Endothelial cell of umbilical vein (primary cell): ENCODE measurements at regions not wholly inside any gene's neighbourhood (a gene's known extent, or its start where the extent isn't known, plus 50 kb on each side); places are given as distances from the start of the nearest gene placed in this dataset.

ENCODE experiments used
- BruUV-seq: library from RNA; stranded (reverse); fragments of 400-500 nt; replicated peaks from 2 replicates; lab custom pipeline; 2021; lab: Mats Ljungman, UMichigan
- CTCF ChIA-PET: fragments of 300-600, 350-600 bp; sonication (Branson Sonifier 250); formaldehyde crosslinking; loops from one replicate; lab custom pipeline; 2021; ENCODE audit warnings: antibody characterized with exemption, inconsistent platforms; lab: Charles Lee
- POLR2A ChIA-PET: fragments of 300-600, 350-600 bp; sonication (Branson Sonifier 250); formaldehyde crosslinking; loops from one replicate; lab custom pipeline; 2021; ENCODE audit warnings: antibody characterized with exemption, inconsistent platforms; lab: Charles Lee
- DNase-seq: peaks from one replicate; pipeline ENCODE4 v3.0.0-alpha.2; 2011; ENCODE audit warnings: low read depth, low spot score
- FAIRE-seq: peaks from 2 replicates; lab custom pipeline; 2011; peaks lifted over from hg19 to GRCh38; lab: Jason Lieb, UNC
- H2AFZ ChIP-seq: 2 replicates; pipeline ENCODE4 v1.6.0; 2012; ENCODE audit warnings: low read depth, low read length, control low read depth, inconsistent platforms
- H3K27ac ChIP-seq: 2 replicates; pipeline ENCODE4 v1.5.1; 2011; ENCODE audit warnings: low read depth, mild to moderate bottlenecking, control low read depth, low read length, moderate library complexity; ENCODE audit not compliant: insufficient read depth
- H3K27me3 ChIP-seq, 2 experiments: 2 replicates each; pipeline versions ENCODE4 v1.6.0 to v1.6.1; 2011; ENCODE audit warnings: low read length in 2 of 2, mixed read lengths in 1 of 2; ENCODE audit not compliant: control insufficient read depth in 2 of 2, insufficient read depth in 2 of 2
- H3K36me3 ChIP-seq, 2 experiments: 2 replicates in 1 of 2; 3 replicates in 1 of 2; pipeline ENCODE4 v1.5.1; 2011; ENCODE audit warnings: low read length in 2 of 2, mild to moderate bottlenecking in 1 of 2, moderate library complexity in 1 of 2; ENCODE audit not compliant: control insufficient read depth in 2 of 2, insufficient read depth in 2 of 2; ENCODE audit errors: extremely low read depth in 1 of 2
- H3K4me1 ChIP-seq: 3 replicates; pipeline ENCODE4 v1.5.1; 2011; ENCODE audit warnings: mild to moderate bottlenecking, low read length; ENCODE audit not compliant: control insufficient read depth, insufficient read depth; ENCODE audit errors: extremely low read depth
- H3K4me2 ChIP-seq: 2 replicates; pipeline ENCODE4 v1.6.1; 2011; ENCODE audit warnings: low read length, control low read depth, mixed read lengths; ENCODE audit not compliant: insufficient read depth
- H3K4me3 ChIP-seq, 3 experiments: fragments of 200-600 bp in 1 of 3; sonication (generic), shearing (Covaris generic) in 1 of 3; replicated peaks in 1 of 3; 2 replicates each; pipeline ENCODE4 v1.5.1; 2011 to 2016; ENCODE audit warnings: control low read depth in 3 of 3, low read length in 3 of 3, mild to moderate bottlenecking in 2 of 3, inconsistent platforms in 1 of 3, low read depth in 1 of 3, moderate library complexity in 1 of 3; ENCODE audit not compliant: insufficient read depth in 1 of 3
- H3K79me2 ChIP-seq: 2 replicates; pipeline ENCODE4 v1.6.0; 2012; ENCODE audit warnings: low read length, inconsistent platforms; ENCODE audit not compliant: control insufficient read depth, insufficient read depth
- H3K9ac ChIP-seq: replicated peaks from 2 replicates; pipeline ENCODE3; 2011; ENCODE audit warnings: low read length, control low read depth; ENCODE audit not compliant: insufficient read depth; ENCODE audit errors: extremely low read depth
- H3K9me1 ChIP-seq: replicated peaks from 3 replicates; pipeline ENCODE4 v1.6.0; 2011; ENCODE audit warnings: mild to moderate bottlenecking, low read length; ENCODE audit not compliant: control insufficient read depth, insufficient read depth; ENCODE audit errors: extremely low read depth
- H3K9me3 ChIP-seq: replicated peaks from 2 replicates; pipeline ENCODE4 v1.5.1; 2012; ENCODE audit warnings: low read length, inconsistent platforms; ENCODE audit not compliant: control insufficient read depth, insufficient read depth
- H4K20me1 ChIP-seq: replicated peaks from 2 replicates; pipeline ENCODE3; 2011; ENCODE audit warnings: mild to moderate bottlenecking, low read length; ENCODE audit not compliant: control insufficient read depth, insufficient read depth; ENCODE audit errors: extremely low read depth
- EZH2 ChIP-seq: IDR thresholded peaks from 2 replicates; pipeline ENCODE4 v1.6.1; 2012; ENCODE audit warnings: borderline replicate concordance, low read depth, mild to moderate bottlenecking, moderate library complexity, low read length, inconsistent platforms; ENCODE audit not compliant: severe bottlenecking
- FOS ChIP-seq: IDR thresholded peaks from 2 replicates; pipeline ENCODE4 v1.6.1; 2011; ENCODE audit warnings: mild to moderate bottlenecking, low read length, moderate library complexity, borderline replicate concordance; ENCODE audit not compliant: insufficient read depth
- GATA2 ChIP-seq: IDR thresholded peaks from 2 replicates; pipeline ENCODE4 v1.7.0; 2011; ENCODE audit warnings: low read depth, mild to moderate bottlenecking, moderate library complexity, mixed read lengths, low read length; ENCODE audit not compliant: insufficient read length, insufficient read depth
- JUN ChIP-seq: IDR thresholded peaks from 2 replicates; pipeline ENCODE4 v1.6.1; 2011; ENCODE audit warnings: borderline replicate concordance, low read depth; ENCODE audit not compliant: insufficient read length, insufficient read depth
- MYC ChIP-seq: IDR thresholded peaks from one replicate; pipeline ENCODE4 v1.6.1; 2011; ENCODE audit warnings: mild to moderate bottlenecking, low read depth, low read length
- POLR2A ChIP-seq: IDR thresholded peaks from 2 replicates; pipeline ENCODE4 v1.6.1; 2012; ENCODE audit warnings: low read depth, mild to moderate bottlenecking, control low read depth, low read length
- POLR2AphosphoS5 ChIP-seq: IDR thresholded peaks from 2 replicates; pipeline ENCODE4 v1.6.1; 2012; ENCODE audit warnings: low read depth, mild to moderate bottlenecking, control low read depth, low read length, moderate library complexity; ENCODE audit not compliant: insufficient read depth
- dilution Hi-C: fragments of 300-500 bp; cut with MboI; formaldehyde crosslinking; loops from one replicate; pipeline ENCODE4 v1.15.0; 2019; ENCODE audit warnings: low sequenced_read_pairs; ENCODE audit not compliant: extremely low pct_ligation_motif_present
- intact Hi-C: fragments of 100-400 bp; cut with micrococcal nuclease; formaldehyde crosslinking; loops from one replicate; pipeline ENCODE4 v1.10.0; 2022
- TF ChIP-seq, protein P1 (sequence below), 2 donors: IDR thresholded peaks; 1 replicate in 1 of 2; 2 replicates in 1 of 2; pipeline ENCODE4 v1.5.1; 2011; ENCODE audit warnings: low read length in 2 of 2, mild to moderate bottlenecking in 2 of 2, moderate library complexity in 2 of 2, control low read depth in 1 of 2, inconsistent platforms in 1 of 2, low read depth in 1 of 2; ENCODE audit not compliant: insufficient read depth in 1 of 2; ENCODE audit errors: extremely low read depth in 1 of 2
- TF ChIP-seq, protein P2 (sequence below): IDR thresholded peaks from 2 replicates; pipeline ENCODE4 v1.6.1; 2011; ENCODE audit not compliant: insufficient read depth, insufficient read length

DNA sequence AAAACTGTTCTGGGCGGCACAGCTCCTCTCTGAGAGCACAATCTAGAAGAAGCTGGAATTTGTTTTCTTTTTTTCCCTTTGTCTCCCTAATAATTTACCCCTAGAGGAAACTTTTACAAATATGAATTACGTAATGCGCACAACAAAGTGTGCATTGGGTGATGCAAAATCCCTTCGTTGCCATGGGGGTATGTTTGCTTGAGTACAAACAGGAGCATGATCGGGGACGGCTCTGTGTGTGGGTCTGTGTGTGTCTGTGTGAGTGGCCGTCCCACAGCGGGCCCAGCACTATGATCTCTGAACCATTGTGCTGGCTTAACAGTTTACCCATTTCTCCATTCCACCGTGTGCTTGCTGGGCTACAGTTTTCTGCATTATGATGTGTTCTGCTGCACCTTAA, 278.2 kb downstream of the CDC5L start:
- H4K20me1 ChIP-seq: no peaks in the 10 kb centered on the region
- no peak overlapping the region for H3K9ac ChIP-seq
- H2AFZ ChIP-seq: no peak overlapping the region
- no peaks in the 10 kb centered on the region for H3K79me2 ChIP-seq
- no peak for TF ChIP-seq MYC
- no peak for TF ChIP-seq POLR2AphosphoS5
- TF ChIP-seq, protein P1, sequence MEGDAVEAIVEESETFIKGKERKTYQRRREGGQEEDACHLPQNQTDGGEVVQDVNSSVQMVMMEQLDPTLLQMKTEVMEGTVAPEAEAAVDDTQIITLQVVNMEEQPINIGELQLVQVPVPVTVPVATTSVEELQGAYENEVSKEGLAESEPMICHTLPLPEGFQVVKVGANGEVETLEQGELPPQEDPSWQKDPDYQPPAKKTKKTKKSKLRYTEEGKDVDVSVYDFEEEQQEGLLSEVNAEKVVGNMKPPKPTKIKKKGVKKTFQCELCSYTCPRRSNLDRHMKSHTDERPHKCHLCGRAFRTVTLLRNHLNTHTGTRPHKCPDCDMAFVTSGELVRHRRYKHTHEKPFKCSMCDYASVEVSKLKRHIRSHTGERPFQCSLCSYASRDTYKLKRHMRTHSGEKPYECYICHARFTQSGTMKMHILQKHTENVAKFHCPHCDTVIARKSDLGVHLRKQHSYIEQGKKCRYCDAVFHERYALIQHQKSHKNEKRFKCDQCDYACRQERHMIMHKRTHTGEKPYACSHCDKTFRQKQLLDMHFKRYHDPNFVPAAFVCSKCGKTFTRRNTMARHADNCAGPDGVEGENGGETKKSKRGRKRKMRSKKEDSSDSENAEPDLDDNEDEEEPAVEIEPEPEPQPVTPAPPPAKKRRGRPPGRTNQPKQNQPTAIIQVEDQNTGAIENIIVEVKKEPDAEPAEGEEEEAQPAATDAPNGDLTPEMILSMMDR (IDR thresholded peaks at IDR 0.05; ENCODE audit: extremely low read depth in 1 of 2, insufficient read depth in 1 of 2, low read depth in 1 of 2, low read length in 2 of 2): no peak
- no peak for TF ChIP-seq POLR2A
- TF ChIP-seq EZH2: no peak
- TF ChIP-seq FOS: no peak
- TF ChIP-seq, protein P2, sequence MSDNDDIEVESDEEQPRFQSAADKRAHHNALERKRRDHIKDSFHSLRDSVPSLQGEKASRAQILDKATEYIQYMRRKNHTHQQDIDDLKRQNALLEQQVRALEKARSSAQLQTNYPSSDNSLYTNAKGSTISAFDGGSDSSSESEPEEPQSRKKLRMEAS: no peak
- TF ChIP-seq JUN: no peak
- TF ChIP-seq GATA2: no peak
- dilution Hi-C loops: no loop called here
- H3K27me3 ChIP-seq: peaks cover 3 to 12% of the 10 kb centered on the region in 2 experiments
- FAIRE-seq: no peak
- H3K27ac ChIP-seq: no peak overlapping the region
- intact Hi-C loops: no loop called here
- no peaks in the 10 kb centered on the region for H3K36me3 ChIP-seq
- no peak overlapping the region for H3K4me3 ChIP-seq
- DNase-seq: no peak
- CTCF ChIA-PET: interaction anchor here (1.7 kb wide), 1 partner anchor 1257 kb away, joined by 4 read pairs; no protein-coding TSS in a partner anchor
- BruUV-seq: no TSS peak
- POLR2A ChIA-PET: no interaction called here
- no peaks in the 10 kb centered on the region for H3K4me1 ChIP-seq
- H3K4me2 ChIP-seq: no peak overlapping the region
- H3K9me3 ChIP-seq: no peaks in the 10 kb centered on the region
- H3K9me1 ChIP-seq: no peaks in the 10 kb centered on the region
